GM18867 (cell line): ENCODE measurements at regions not wholly inside any gene's neighbourhood (a gene's known extent, or its start where the extent isn't known, plus 50 kb on each side); places are given as distances from the start of the nearest gene placed in this dataset.
A peak's percentile ranks its signal among the peaks of the same experiment; 100 is the strongest.

Experiments
- ATAC-seq: cut with Tn5 transposase; IDR thresholded peaks from one replicate; pipeline ENCODE4 v1.9.1; 2021; ENCODE audit warnings: mild to moderate bottlenecking, moderate library complexity; ENCODE audit not compliant: unreplicated experiment

DNA sequence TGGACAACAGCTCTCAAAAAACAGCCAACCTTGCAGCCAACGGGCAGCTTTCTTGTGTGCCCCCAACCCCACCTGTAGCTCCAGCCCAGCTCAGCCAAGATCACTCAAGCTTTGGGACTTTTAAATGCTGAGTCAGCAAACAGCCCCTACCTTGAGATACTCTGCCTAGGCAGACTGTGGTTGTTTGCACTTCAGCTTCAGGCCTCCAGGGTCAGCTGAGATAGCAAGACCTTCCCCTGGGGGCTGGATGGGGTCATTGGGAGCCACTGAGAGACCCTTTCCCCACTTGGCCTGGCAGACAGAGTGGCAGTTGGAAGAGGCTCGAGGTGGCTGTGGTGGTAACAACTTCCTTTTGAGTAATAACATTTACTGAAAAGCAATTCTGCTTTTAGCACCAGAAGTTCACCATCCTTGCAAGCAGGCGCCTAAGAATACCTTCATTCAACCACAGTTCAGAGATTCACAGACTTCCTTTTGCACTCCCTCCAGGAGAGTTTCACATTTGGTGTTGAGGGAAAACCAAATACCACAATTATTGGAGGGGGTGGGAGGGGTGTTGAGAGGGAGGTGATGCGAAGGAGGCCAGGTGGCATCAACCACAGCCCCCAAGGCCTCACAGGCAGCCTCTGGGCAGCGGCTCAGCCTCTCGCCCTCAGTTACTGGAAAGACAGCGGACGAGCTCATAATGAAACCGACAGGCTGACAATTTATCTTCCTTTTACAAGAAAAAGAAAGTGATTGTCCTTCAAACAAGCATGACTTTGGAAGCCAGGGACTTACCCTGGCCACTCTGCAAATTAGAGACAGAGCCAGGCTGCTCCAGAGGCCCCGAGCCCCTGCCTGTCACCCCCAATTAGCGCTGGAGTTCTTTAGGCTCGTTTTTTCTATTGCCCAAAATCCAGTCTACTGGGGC is 148.1 kb downstream of the CEBPB start:
- peak; percentile 59 for ATAC-seq

DNA sequence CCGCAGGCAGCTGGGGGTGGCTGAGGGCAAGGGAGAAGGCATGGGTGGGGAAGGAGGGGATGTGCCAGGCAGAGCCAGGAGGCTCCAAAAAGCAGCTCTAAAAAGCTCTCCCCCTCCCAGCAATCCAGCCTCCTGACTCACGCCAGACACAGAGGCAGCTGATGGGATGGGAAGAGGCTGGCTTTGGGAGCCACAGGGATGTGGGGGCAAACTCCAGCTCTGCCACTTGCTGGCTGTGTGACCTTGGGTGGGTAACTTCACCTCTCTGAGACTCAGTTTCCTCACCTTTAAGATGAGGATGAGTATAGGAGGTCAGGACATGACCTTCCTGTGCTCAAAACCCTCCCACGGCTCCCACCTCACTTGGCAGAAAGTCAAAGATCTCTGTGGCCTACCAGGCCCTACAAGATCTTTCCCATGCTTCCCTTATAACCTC is 148.9 kb downstream of the CEBPB start:
- no peak for ATAC-seq

DNA sequence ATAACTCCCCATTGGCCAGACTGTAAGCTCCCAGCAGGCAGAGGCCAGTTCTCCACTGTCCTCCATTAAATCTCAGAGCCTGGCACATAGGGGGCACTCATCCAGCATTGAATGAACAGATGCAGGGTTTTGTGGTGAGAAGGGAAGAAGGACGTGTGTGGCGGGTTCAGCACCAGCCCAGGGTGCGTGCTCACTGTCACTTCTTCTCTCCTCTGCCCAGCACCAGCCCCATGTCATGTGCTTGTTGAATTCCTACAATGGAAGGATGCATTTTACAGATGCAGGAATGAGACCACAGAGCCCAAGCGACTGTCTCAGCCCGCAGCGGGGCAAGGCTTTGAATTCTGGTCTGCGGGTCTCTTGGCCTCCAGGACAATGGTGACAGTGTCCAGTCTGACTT is 149.9 kb downstream of the CEBPB start:
- ATAC-seq, result no peak

DNA sequence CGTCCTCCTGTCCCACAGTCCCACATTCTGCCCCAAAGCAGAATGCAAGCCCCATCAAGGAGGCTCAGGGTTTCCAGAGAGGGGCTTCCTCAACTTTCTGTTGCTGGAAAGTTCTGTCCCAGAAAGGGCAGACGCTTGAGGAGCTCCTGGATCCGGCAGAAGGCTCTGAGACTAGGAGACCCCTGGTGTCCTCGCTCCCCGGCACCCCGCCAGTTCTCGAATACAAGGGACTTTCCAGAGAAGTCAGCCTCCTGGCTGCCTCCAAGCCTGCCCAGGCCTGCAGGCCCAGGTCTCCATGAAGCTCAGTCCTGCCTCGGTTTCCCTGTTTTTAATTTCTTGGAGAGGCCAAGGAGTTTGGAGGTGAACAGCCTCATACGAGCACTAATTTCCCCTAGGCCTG is 150.4 kb downstream of the CEBPB start:
- ATAC-seq, result no peak

DNA sequence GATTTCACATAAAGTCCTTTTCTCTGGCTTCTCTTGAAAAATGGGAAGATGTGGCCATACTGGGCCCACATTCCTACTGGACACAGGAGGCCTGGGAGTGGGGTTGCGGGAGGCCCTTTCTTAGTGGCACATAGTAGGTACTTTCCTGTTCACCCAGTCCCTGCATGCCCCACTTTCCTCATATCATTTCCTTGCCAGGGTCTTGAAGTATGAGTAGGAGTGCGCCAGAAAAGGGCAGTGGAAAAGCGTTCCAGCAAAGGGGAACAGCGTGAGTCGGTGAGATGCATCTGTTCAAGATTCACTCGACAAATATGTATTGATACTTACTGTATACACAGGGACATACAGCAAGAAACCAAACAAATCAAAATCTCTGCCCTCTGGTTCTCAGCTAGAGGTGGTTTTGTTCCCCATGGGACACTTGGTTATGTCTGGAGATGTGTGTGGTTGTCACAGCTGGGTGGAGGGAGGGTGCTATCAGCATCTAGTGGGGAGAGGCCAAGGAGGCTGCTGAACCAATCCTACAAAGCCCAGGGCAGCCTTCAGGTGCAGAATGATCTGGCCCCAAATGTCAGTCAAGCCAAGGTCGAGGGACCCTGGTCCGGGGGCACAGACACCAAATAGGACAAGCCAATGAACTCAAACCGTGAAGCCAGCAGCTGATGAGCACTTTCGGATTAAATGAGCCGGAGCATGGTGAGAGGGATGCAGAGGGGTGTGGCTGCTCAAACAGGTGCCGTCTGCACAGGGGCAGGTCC is 151.4 kb downstream of the CEBPB start:
- ATAC-seq, result no peak

- ATAC-seq, result no peak
Observed at GRCh38 chr20:50342638-50343102, 152.0 kb downstream of the CEBPB start.

DNA sequence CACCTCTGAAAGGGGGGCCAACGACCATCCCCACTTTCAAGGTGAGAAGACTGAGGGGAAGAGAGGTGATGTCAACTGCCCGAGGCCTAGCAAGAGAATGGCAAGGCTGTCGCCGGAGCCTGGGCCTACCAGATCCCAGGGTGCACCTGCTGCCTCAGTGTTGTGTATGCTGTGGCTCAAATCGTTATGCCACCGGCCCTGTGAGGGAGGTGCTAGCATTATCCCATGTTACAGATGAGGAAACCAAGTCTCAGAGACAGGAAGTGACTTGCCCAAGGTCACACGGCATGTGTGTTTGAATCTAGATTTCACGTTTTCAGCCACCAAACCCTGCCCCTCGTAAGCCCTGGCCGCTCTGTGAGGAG is 152.5 kb downstream of the CEBPB start:
- no peak for ATAC-seq

GRCh38 chr20:50343490-50344179 is 153.0 kb downstream of the CEBPB start:
- ATAC-seq, result no peak

- ATAC-seq, result no peak
Observed at GRCh38 chr20:50344232-50345071, 153.8 kb downstream of the CEBPB start.

DNA sequence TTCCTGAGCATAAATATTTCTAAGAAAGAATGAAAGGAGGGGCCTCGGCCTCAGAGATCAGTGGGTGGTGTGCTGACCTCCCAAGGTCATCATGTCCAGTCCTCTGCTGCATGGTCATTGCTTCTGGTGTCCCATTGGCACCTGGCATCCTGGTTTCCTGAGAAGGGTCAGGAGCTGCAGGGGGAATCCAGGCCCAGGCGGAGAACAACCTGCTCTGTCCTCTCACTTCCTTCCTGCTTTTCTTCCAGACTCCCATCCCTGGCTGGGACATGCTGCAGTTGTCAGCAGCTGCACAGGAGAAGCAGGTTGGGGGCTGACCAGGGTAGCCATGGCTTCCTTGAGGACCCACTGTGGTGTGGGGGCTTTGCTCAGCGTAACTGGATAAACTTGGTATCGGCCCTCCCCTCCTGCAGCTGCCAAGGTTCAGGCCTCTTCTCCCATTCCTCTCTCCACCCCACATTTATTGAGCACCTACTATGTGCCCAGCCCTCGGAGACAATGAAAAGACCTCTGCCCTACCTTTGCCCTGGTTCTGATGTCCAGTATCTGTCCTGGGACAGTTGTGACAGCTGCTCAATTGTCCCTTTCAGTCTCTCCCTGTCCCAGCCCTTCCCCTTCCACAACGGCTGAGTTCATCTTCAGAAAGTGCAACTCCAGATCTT is 155.2 kb downstream of the CEBPB start:
- ATAC-seq, result no peak

- no peak for ATAC-seq
Observed at GRCh38 chr20:50346374-50347283, 156.0 kb downstream of the CEBPB start.

GRCh38 chr20:50347284-50348063 is 156.8 kb downstream of the CEBPB start:
- no peak for ATAC-seq

GRCh38 chr20:50348096-50348495 is 157.5 kb downstream of the CEBPB start:
- ATAC-seq, result no peak

GRCh38 chr20:50350510-50351249 is 159.5 kb upstream of the PTPN1 start:
- no peak for ATAC-seq

GRCh38 chr20:50351541-50351940 is 158.6 kb upstream of the PTPN1 start:
- ATAC-seq, result no peak

DNA sequence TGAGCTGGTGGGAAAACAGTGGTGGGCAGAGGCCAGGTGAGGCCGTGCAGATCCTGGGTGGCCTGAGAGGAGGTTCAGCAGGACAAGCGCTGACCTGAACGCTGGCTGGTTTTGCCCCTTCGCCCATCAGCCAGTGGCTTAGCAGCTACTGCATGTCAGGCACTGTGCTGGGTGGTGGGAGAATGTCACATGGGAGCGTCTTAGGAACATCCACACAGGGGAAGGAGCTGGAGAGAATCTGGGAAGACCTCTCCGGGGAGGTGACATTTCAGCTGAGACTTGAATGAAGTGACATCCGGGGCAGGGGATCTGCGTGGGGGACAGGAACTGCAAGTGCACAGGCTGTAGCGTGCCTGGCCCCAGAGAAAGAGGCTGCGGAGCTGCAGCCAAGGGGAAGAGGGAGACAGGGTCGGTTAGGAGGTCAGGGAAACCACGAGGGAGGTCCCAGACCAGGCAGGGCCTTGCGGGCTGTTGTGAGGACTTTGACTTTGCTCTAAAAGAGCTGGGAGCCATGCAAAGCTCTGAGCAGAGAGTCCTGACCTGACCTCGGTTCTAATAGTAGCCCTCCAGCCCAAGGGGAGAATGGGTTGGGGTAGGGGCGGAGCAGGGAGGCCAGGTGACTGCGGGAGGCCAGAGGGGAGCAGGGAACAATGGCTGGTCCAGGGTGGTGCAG is 156.8 kb upstream of the PTPN1 start:
- ATAC-seq, result no peak
